ENCODE measurements at regions not wholly inside any gene's neighbourhood (a gene's known extent, or its start where the extent isn't known, plus 50 kb on each side); places are given as distances from the start of the nearest gene placed in this dataset.
A peak's percentile ranks its signal among the peaks of the same experiment; 100 is the strongest.

- H3K27ac ChIP-seq, result no peak overlapping the region
- no peaks in the 10 kb centered on the region for H3K9me3 ChIP-seq (ENCODE audit: severe bottlenecking)
- H3K27me3 ChIP-seq (ENCODE audit: insufficient read depth, low read depth, severe bottlenecking), result no peaks in the 10 kb centered on the region
- H3K36me3 ChIP-seq, result no peaks in the 10 kb centered on the region
- no peak overlapping the region for H3K4me3 ChIP-seq (ENCODE audit: low read depth, low read length)
- no peak for DNase-seq
- TF ChIP-seq, protein P1, sequence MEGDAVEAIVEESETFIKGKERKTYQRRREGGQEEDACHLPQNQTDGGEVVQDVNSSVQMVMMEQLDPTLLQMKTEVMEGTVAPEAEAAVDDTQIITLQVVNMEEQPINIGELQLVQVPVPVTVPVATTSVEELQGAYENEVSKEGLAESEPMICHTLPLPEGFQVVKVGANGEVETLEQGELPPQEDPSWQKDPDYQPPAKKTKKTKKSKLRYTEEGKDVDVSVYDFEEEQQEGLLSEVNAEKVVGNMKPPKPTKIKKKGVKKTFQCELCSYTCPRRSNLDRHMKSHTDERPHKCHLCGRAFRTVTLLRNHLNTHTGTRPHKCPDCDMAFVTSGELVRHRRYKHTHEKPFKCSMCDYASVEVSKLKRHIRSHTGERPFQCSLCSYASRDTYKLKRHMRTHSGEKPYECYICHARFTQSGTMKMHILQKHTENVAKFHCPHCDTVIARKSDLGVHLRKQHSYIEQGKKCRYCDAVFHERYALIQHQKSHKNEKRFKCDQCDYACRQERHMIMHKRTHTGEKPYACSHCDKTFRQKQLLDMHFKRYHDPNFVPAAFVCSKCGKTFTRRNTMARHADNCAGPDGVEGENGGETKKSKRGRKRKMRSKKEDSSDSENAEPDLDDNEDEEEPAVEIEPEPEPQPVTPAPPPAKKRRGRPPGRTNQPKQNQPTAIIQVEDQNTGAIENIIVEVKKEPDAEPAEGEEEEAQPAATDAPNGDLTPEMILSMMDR (IDR thresholded peaks at IDR 0.05; ENCODE audit: low read depth, low read length), result no peak
Measured at GRCh38 chr10:110396284-110396651, 91.5 kb upstream of the SMNDC1 start.

GRCh38 chr10:110397856-110398255 is 93.1 kb upstream of the SMNDC1 start:
- Histone ChIP-seq H3K9me3 (ENCODE audit: severe bottlenecking) (no peaks in the 10 kb centered on the region), H3K27ac (no peak overlapping the region), H3K4me3 (ENCODE audit: low read depth, low read length) (no peak overlapping the region), H3K36me3 (no peaks in the 10 kb centered on the region), H3K27me3 (ENCODE audit: insufficient read depth, low read depth, severe bottlenecking) (no peaks in the 10 kb centered on the region)
- no peak for DNase-seq
- TF ChIP-seq, protein P1 (IDR thresholded peaks at IDR 0.05; ENCODE audit: low read depth, low read length), result no peak

GRCh38 chr10:110398419-110399105 is 93.8 kb upstream of the SMNDC1 start:
- no peaks in the 10 kb centered on the region for H3K9me3 ChIP-seq (ENCODE audit: severe bottlenecking)
- no peaks in the 10 kb centered on the region for H3K36me3 ChIP-seq
- no peak overlapping the region for H3K27ac ChIP-seq
- DNase-seq, result peak; percentile 68
- TF ChIP-seq, protein P1 (IDR thresholded peaks at IDR 0.05; ENCODE audit: low read depth, low read length), result no peak
- no peak overlapping the region for H3K4me3 ChIP-seq (ENCODE audit: low read depth, low read length)
- no peaks in the 10 kb centered on the region for H3K27me3 ChIP-seq (ENCODE audit: insufficient read depth, low read depth, severe bottlenecking)

DNA sequence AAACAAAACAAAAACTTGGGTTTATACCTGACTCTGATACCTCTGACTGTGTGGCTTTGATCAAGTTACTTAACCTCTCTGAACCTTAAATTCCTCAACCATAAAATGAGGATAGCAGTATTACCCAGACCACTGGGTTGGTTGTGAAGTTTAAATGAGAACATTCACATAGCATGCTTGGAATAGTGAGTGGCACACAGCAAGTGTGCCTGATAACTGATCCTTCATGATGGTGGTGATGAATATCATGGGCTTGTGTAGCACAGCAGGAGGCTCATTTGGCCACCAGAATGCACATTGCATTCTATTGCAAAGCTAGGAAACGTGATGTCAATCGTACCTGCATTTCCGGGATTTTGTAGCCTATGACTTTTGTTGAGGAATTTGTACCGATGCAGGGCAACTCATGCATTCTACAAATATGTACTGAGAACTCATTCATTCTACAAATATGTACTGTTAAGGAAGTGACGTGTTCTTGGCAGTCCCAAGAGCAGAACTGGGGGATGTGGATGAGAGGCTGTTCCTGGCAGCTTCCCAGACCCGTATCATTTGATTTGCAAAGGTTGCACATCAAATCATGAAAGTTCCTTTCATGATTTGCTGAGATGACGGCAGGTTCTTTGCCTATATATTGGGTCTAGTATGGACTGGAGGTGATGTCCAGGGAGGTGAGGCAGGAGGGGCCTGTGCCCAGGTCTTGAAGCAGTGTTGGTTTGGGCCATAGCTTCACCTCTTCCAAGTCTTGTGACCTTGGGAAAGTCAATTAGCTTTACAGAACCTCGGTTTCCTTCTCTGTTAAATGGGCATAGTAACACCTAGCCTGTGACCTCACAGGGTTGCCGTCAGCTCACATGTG is 94.6 kb upstream of the SMNDC1 start:
- no peak overlapping the region for H3K27ac ChIP-seq
- no peaks in the 10 kb centered on the region for H3K36me3 ChIP-seq
- TF ChIP-seq, protein P1 (IDR thresholded peaks at IDR 0.05; ENCODE audit: low read depth, low read length), result no peak
- no peak for DNase-seq
- H3K27me3 ChIP-seq (ENCODE audit: insufficient read depth, low read depth, severe bottlenecking), result no peaks in the 10 kb centered on the region
- no peaks in the 10 kb centered on the region for H3K9me3 ChIP-seq (ENCODE audit: severe bottlenecking)
- no peak overlapping the region for H3K4me3 ChIP-seq (ENCODE audit: low read depth, low read length)

- no peaks in the 10 kb centered on the region for H3K9me3 ChIP-seq (ENCODE audit: severe bottlenecking)
- H3K27me3 ChIP-seq (ENCODE audit: insufficient read depth, low read depth, severe bottlenecking), result no peaks in the 10 kb centered on the region
- no peak for DNase-seq
- no peaks in the 10 kb centered on the region for H3K36me3 ChIP-seq
- H3K4me3 ChIP-seq (ENCODE audit: low read depth, low read length), result no peak overlapping the region
- TF ChIP-seq, protein P1 (IDR thresholded peaks at IDR 0.05; ENCODE audit: low read depth, low read length), result no peak
- no peak overlapping the region for H3K27ac ChIP-seq
Measured at GRCh38 chr10:110399965-110400933, 95.5 kb upstream of the SMNDC1 start.

Data from WERI-Rb-1 (cell line).